ENCODE measurements at regions not wholly inside any gene's neighbourhood (a gene's known extent, or its start where the extent isn't known, plus 50 kb on each side); places are given as distances from the start of the nearest gene placed in this dataset.

DNA sequence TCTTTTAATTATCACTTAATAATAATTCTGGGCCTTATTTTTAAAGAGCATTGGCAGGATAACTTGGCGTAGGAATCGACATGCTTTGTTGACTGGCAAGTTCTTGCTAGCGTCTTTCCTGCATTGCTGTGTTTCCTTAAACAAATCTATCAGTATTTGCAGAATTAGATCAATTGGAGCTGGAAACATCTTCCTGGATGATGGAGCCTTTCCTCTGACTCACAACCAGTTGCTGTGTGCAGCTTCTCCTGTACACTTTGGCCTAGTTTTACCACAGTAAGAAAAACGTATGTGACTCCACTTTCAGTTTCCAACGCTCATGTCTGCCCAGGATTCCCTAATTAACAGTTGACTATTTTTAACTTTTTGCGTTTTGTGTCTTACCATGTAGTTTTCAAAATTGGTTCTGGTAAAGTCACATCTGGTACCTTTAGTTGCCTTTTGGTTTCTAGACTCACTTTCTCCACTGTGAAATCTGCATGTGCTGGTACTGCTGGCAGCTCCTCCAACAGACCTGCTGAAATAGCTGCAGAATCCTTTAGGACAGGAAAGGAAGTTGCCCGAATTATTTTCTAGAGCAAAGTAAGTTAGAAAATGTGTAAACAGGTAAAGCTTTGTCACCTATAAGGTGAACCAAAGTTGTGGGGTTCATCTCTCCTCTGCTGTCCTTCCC is 553.2 kb upstream of the FAT1 start:
- no peak for TF ChIP-seq CREB1 (IDR thresholded peaks at IDR 0.05; ENCODE audit: low read depth)
- TF ChIP-seq, protein P1, sequence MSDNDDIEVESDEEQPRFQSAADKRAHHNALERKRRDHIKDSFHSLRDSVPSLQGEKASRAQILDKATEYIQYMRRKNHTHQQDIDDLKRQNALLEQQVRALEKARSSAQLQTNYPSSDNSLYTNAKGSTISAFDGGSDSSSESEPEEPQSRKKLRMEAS (IDR thresholded peaks at IDR 0.05), result no peak
- no peak for TF ChIP-seq TAF1 (IDR thresholded peaks at IDR 0.05; ENCODE audit: low read depth)
- TF ChIP-seq CEBPB (IDR thresholded peaks at IDR 0.05), result no peak
- no peak for TF ChIP-seq TCF12 (IDR thresholded peaks at IDR 0.05; ENCODE audit: low read depth)
- no peak for TF ChIP-seq EP300 (IDR thresholded peaks at IDR 0.05; ENCODE audit: borderline replicate concordance)
- TF ChIP-seq, protein P2, sequence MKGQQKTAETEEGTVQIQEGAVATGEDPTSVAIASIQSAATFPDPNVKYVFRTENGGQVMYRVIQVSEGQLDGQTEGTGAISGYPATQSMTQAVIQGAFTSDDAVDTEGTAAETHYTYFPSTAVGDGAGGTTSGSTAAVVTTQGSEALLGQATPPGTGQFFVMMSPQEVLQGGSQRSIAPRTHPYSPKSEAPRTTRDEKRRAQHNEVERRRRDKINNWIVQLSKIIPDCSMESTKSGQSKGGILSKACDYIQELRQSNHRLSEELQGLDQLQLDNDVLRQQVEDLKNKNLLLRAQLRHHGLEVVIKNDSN (IDR thresholded peaks at IDR 0.05), result no peak
- TF ChIP-seq ZBTB7A (IDR thresholded peaks at IDR 0.05; ENCODE audit: low read depth), result no peak
- TF ChIP-seq NFIC (IDR thresholded peaks at IDR 0.05), result no peak
- no peak for TF ChIP-seq FOXM1 (IDR thresholded peaks at IDR 0.05; ENCODE audit: borderline replicate concordance, low read depth)

All from Ishikawa (cell line).